HG03378 (cell line): ENCODE measurements at regions not wholly inside any gene's neighbourhood (a gene's known extent, or its start where the extent isn't known, plus 50 kb on each side); places are given as distances from the start of the nearest gene placed in this dataset.

Source experiments
- ATAC-seq: cut with Tn5 transposase; IDR thresholded peaks from one replicate; pipeline ENCODE4 v1.9.1; 2021; ENCODE audit warnings: mild to moderate bottlenecking, moderate library complexity; ENCODE audit not compliant: unreplicated experiment

DNA sequence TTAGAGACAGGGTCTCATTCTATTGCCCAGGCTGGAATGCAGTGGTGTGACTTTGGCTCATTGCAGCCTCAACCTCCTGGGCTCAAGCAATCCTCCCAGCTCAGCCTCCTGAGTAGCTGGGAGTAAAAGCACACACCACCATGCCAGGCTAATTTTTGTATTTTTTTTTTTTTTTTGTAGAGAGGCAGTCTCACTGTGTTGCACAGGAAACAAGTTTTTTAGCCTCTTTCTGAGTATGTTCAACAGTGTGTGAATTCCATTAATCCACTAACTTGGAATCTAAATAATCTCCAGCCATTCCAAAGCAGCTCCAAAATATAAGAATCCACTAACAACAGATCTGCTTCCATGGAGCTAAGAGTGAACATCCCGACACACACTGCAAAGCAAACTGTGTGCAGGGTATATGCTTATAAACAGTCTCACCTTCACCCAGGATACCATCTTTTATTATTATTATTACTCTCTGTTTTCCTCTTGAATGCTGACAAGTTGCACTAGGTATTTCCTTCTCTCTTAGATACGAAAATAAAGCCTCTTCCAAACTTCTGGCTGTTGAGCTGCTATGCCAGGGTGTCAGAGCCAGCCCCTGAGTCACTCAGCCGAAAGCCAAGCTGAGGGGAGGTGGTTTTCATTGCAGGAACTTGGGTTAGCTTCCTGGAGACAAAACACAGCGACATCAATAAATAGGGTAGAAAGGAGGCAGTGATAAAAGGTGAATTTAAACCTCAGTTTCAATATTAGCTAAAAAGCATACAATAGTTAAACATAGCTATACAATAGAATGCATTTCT, 264.9 kb downstream of the HIVEP2 start:
- ATAC-seq = no peak

GRCh38 chr6:142681099-142681498, 263.9 kb downstream of the HIVEP2 start:
- no peak for ATAC-seq

DNA sequence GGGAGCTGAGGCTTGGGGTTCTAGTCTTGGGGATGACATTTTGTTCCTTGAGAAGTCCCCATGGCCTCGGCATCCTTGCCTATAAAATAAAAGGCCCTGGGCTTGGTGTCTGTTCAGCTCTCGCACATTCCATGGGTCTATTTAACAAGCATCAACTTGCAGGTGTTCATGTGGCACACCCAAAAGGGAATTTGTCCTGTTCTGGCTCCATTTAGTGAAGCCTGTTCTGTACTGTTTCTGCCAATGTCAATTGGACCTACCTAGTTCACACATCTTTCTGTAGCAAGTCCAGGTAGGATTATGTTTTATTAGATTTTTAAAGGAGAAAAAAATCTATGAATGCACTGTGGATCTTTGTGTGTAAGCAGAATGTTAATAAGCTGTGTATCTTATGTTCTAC, 262.0 kb downstream of the HIVEP2 start:
- ATAC-seq = no peak

DNA sequence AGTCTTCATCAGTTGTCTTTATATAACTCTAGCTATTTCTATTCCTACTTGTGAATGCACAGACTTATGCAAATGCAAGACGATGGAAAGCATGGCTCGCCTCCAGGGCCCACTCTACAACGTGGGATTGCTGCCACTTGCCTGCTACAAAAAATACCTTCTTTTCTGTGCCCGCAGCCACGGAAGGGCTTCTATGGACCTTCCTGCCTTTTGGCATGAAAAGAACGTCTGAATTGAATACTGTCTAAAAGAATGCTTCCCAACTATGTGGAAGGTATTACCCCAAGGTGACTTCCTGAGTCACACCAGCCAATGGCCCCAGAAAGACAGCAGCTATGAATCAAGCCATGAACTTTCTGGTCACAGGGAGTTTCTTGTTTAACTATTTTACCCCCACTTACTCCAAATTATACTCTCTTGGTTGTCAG, 261.2 kb downstream of the HIVEP2 start:
- ATAC-seq = no peak

DNA sequence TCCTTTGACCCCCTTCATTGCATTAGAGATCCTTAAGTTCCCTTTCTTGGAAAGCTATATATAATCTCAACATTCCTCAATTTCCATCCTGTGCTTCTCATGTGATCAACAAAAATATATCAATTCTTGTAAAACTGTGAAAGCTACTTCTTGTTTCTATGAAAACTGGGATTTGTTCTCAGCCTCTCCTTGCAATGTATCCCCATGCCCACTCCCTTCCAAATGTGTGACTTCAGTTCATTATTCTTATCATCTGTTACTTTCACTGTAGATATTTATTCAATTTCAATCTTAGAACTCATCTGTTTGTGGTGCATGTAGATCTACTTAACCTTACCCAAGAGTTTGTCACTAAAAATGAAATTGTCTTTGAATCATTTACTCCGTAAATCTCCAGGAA, 260.6 kb downstream of the HIVEP2 start:
- ATAC-seq = no peak

DNA sequence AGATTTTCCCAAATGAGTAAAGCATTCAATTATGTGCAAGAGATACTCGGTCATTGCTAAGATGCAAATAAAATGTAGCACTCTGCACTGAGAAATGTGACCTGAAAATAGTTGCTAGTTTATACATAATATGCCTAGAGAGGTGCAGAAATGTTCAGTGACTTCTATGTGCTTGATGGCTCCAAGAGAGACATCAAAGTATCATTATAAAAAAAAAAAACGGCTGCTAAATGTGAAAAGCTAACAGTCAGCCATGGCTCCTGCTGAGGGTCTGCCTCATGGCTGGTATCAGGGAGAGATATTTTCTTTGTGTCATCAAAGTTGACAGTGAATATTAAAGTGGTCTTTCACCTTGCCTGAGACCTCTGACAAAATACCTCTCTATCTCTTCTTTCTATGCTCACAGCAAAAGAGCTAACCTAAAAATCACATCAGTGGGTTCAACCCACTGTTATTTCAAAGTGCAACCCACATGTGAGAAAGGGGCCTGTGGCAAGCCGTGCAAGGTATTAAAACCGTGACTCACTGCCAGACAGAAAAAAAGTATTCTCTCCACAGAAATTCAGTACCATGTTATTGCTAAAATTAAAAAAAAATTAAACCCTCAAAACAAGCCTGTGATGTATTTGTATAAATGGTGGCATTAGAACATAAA, 259.0 kb downstream of the HIVEP2 start:
- ATAC-seq = no peak

GRCh38 chr6:142686507-142686887, 258.5 kb downstream of the HIVEP2 start:
- ATAC-seq = no peak

DNA sequence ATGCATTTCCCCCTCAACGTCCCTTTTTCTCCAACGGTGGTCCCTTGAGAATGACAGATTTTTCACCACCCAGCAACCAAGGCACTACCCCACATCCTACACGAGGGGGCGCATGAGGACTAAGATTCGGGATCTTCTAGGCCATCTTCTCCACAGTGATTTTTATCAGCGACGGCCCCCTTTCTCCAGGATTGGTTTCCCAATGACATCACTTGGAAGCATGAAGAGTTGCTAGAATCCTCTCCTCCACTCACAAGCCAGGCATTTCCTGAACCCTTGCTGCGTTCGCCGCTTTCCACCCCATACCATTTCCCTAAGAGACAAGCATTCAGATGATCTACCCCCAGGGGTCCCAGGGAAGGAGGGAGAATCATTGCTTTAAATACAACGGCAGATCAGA, 252.0 kb downstream of the HIVEP2 start:
- ATAC-seq = peak; percentile 70

GRCh38 chr6:142693441-142693840, 251.5 kb downstream of the HIVEP2 start:
- ATAC-seq = no peak

GRCh38 chr6:142694054-142694453, 250.9 kb downstream of the HIVEP2 start:
- ATAC-seq = no peak

- no peak for ATAC-seq
Observed at GRCh38 chr6:142695016-142695415, 250.0 kb downstream of the HIVEP2 start.

DNA sequence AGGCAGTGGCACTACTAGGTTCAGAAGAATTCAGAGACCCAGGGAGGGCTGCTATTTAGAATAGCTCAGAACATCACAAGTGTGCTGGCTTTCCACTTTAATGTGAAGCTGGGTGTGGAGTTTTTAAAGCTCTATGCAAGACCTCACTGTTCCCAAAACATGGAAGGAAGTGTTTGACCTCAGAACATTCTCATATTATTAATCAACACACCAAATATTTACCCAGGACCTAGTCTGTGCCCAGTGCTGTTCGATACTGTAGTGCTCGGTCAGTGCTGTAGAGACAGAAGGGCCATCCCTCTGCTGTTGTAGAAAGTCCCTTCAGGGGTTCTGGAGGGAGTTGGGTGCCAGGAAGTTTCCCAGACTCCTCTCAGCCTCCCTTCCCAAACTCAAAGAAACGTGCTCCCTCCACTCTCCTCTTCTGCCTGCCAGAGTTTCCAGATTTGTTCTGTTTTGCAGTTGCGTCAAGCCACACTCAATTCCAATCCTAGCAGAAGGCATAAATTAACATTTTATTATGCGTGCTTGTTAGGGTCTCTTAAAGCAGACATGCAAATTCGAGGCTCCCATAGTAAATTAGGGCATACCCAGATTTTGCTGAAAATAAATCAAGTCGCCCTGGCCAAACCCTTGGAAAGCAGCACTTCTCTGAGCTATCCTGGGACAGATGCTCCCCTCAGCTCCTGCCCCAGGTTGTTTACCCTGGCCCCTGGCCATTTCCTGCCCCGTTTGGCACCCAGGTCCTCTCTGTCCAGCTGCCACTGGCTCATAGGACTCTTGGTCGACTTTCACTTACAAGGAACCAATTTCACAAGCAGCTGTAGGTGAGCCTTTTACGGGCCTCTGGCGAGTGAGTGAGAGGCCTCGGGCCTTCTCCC, 248.6 kb downstream of the HIVEP2 start:
- ATAC-seq = no peak

- ATAC-seq = no peak
Observed at GRCh38 chr6:142697001-142697335, 248.0 kb downstream of the HIVEP2 start.

DNA sequence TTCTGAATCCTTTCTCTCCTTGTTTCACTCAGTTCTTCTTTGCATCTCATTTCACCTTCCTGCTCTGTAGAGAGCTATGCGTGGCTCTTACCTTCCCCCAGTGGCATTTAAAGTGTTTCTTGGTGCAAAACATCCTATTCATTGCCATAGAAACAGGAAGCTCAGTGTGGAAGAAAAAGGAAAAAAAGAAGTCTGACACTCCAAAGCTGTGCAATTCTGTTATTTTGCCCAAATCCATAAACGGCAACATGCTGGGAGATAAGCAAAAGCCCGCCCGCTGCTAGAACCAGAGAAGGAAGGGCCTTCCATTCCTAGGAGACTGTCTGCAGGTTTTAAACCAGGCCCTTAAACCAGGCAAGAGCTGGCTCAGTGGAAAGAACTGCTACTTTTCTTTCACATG, 247.1 kb downstream of the HIVEP2 start:
- ATAC-seq = no peak

GRCh38 chr6:142698751-142699150, 246.2 kb downstream of the HIVEP2 start:
- no peak for ATAC-seq

GRCh38 chr6:142699391-142699790, 245.6 kb downstream of the HIVEP2 start:
- ATAC-seq = no peak

- ATAC-seq = peak; percentile 85
Observed at GRCh38 chr6:142700032-142700431, 244.9 kb downstream of the HIVEP2 start.

- no peak for ATAC-seq
Observed at GRCh38 chr6:142700671-142701312, 244.2 kb downstream of the HIVEP2 start.
